IMR-90 (cell line): ENCODE measurements at regions not wholly inside any gene's neighbourhood (a gene's known extent, or its start where the extent isn't known, plus 50 kb on each side); places are given as distances from the start of the nearest gene placed in this dataset.

Experiments used
- ATAC-seq: fragments of 200-7000 bp; cut with Tn5 transposase; 2 replicates; pipeline ENCODE4 v1.9.1; 2020; ENCODE audit warnings: low read depth, mild to moderate bottlenecking, moderate library complexity
- BruUV-seq: library from RNA; stranded (reverse); fragments of 400-500 nt; replicated peaks from 2 replicates; lab custom pipeline; 2021; lab: Mats Ljungman, UMichigan
- CTCF ChIA-PET: fragments of 300-600 bp; formaldehyde crosslinking; extraction: SDS; loops from one replicate; lab custom pipeline; 2021; ENCODE audit warnings: antibody characterized with exemption; lab: Yijun Ruan, JAX
- POLR2A ChIA-PET: fragments of 300-600 bp; sonication (Branson Sonifier 250); formaldehyde crosslinking; loops from one replicate; lab custom pipeline; 2022; ENCODE audit warnings: antibody characterized with exemption; ENCODE audit not compliant: unreplicated experiment; lab: Charles Lee
- DNase-seq: peaks from one replicate; pipeline ENCODE4 v3.0.0; 2013
- H2AFZ ChIP-seq: replicated peaks from 2 replicates; pipeline ENCODE3; 2013; ENCODE audit warnings: low read length, mild to moderate bottlenecking; ENCODE audit not compliant: poor library complexity
- H2AK5ac ChIP-seq: 2 replicates; pipeline ENCODE4 v1.6.1; 2013; ENCODE audit warnings: low read depth, low read length, inconsistent platforms
- H2AK9ac ChIP-seq: replicated peaks from 2 replicates; pipeline ENCODE3; 2013; ENCODE audit warnings: mild to moderate bottlenecking, low read depth, low read length, moderate library complexity; ENCODE audit not compliant: poor library complexity
- H2BK120ac ChIP-seq: 2 replicates; pipeline ENCODE4 v1.6.1; 2013; ENCODE audit warnings: low read depth, low read length, inconsistent platforms
- H2BK15ac ChIP-seq: 3 replicates; pipeline ENCODE4 v1.6.1; 2013; ENCODE audit warnings: low read depth, low read length, inconsistent platforms
- H2BK20ac ChIP-seq: 2 replicates; pipeline ENCODE4 v1.6.1; 2013; ENCODE audit warnings: low read depth, mild to moderate bottlenecking, inconsistent platforms, low read length, moderate library complexity
- H2BK5ac ChIP-seq: 2 replicates; pipeline ENCODE4 v1.6.1; 2013; ENCODE audit warnings: mild to moderate bottlenecking, low read depth, low read length, inconsistent platforms; ENCODE audit not compliant: poor library complexity, severe bottlenecking
- H3K14ac ChIP-seq: replicated peaks from 2 replicates; pipeline ENCODE4 v1.6.1; 2013; ENCODE audit warnings: low read depth, low read length, inconsistent platforms
- H3K18ac ChIP-seq: 2 replicates; pipeline ENCODE4 v1.6.1; 2013; ENCODE audit warnings: low read depth, low read length, control low read depth
- H3K23ac ChIP-seq: 2 replicates; pipeline ENCODE4 v1.6.1; 2013; ENCODE audit warnings: low read depth, low read length, inconsistent platforms
- H3K27ac ChIP-seq: 2 replicates; pipeline ENCODE4 v1.5.1; 2013; ENCODE audit warnings: mild to moderate bottlenecking, control low read depth, low read length; ENCODE audit not compliant: insufficient read depth
- H3K27me3 ChIP-seq: 2 replicates; pipeline ENCODE4 v1.6.1; 2013; ENCODE audit warnings: low read length; ENCODE audit not compliant: control insufficient read depth, insufficient read depth
- H3K36me3 ChIP-seq: 2 replicates; pipeline ENCODE4 v1.6.1; 2013; ENCODE audit warnings: low read length, mixed read lengths; ENCODE audit not compliant: control insufficient read depth, insufficient read depth
- H3K4ac ChIP-seq: 2 replicates; pipeline ENCODE4 v1.6.1; 2013; ENCODE audit warnings: low read depth, low read length, inconsistent platforms
- H3K4me1 ChIP-seq: 2 replicates; pipeline ENCODE4 v1.6.1; 2013; ENCODE audit warnings: low read length, mixed read lengths; ENCODE audit not compliant: control insufficient read depth, insufficient read depth
- H3K4me2 ChIP-seq: 2 replicates; pipeline ENCODE4 v1.6.1; 2013; ENCODE audit warnings: low read depth, mild to moderate bottlenecking, control low read depth, low read length, moderate library complexity
- H3K4me3 ChIP-seq: 2 replicates; pipeline ENCODE4 v1.5.1; 2013; ENCODE audit warnings: low read depth, mild to moderate bottlenecking, control low read depth, low read length, moderate library complexity; ENCODE audit not compliant: insufficient read depth
- H3K56ac ChIP-seq: 2 replicates; pipeline ENCODE4 v1.6.1; 2013; ENCODE audit warnings: low read length, inconsistent platforms; ENCODE audit not compliant: insufficient read depth; ENCODE audit errors: extremely low read depth
- H3K79me1 ChIP-seq, 2 experiments: 2 replicates each; pipeline ENCODE4 v1.6.1; 2013; ENCODE audit warnings: low read length in 2 of 2, inconsistent platforms in 1 of 2, low read depth in 1 of 2
- H3K9ac ChIP-seq: 2 replicates; pipeline ENCODE4 v1.6.1; 2013; ENCODE audit warnings: low read depth, low read length, control low read depth
- H3K9me1 ChIP-seq: 2 replicates; pipeline ENCODE4 v1.6.1; 2013; ENCODE audit warnings: low read length, inconsistent platforms; ENCODE audit not compliant: insufficient read depth
- H3K9me3 ChIP-seq: 2 replicates; pipeline ENCODE4 v1.6.1; 2013; ENCODE audit warnings: low read length; ENCODE audit not compliant: control insufficient read depth, insufficient read depth
- H4K20me1 ChIP-seq: 2 replicates; pipeline ENCODE4 v1.6.1; 2013; ENCODE audit warnings: low read length, inconsistent platforms; ENCODE audit not compliant: insufficient read depth
- H4K5ac ChIP-seq: 2 replicates; pipeline ENCODE4 v1.6.1; 2013; ENCODE audit warnings: mild to moderate bottlenecking, low read depth, low read length, control low read depth
- H4K8ac ChIP-seq, 2 experiments: 2 replicates each; pipeline ENCODE4 v1.6.1; 2013; ENCODE audit warnings: low read depth in 2 of 2, low read length in 2 of 2, control low read depth in 1 of 2, inconsistent platforms in 1 of 2
- H4K91ac ChIP-seq: 2 replicates; pipeline ENCODE4 v1.6.1; 2013; ENCODE audit warnings: low read depth, low read length, inconsistent platforms; ENCODE audit not compliant: insufficient read depth
- BHLHE40 ChIP-seq: fragments of 150-350 bp; IDR thresholded peaks from 2 replicates; pipeline ENCODE4 v1.6.1; 2016; ENCODE audit warnings: mild to moderate bottlenecking, low read depth, low read length
- CHD1 ChIP-seq: IDR thresholded peaks from 2 replicates; pipeline ENCODE4 v1.6.1; 2012; ENCODE audit warnings: low read depth, low read length, improper control_type of control experiment
- FOS ChIP-seq: fragments of 150-350 bp; IDR thresholded peaks from 2 replicates; pipeline ENCODE4 v1.6.1; 2016; ENCODE audit warnings: low read depth, low read length
- MAFK ChIP-seq: IDR thresholded peaks from 2 replicates; pipeline ENCODE4 v1.6.1; 2012; ENCODE audit warnings: low read depth, low read length, improper control_type of control experiment
- RCOR1 ChIP-seq: IDR thresholded peaks from 2 replicates; pipeline ENCODE4 v1.6.1; 2012; ENCODE audit warnings: mild to moderate bottlenecking, low read length, improper control_type of control experiment; ENCODE audit not compliant: insufficient replicate concordance
- WGBS, 2 experiments: methylation state at CpG; one replicate each; pipeline versions ENCODE4 v1.1.5 to v1.1.7; 2013; ENCODE audit warnings: missing lambda C conversion rate in 2 of 2; ENCODE audit not compliant: insufficient read length in 1 of 2; ENCODE audit errors: extremely low coverage in 2 of 2; 5-methylcytosine and 5-hydroxymethylcytosine counted together
- dilution Hi-C: fragments of 300-500 bp; cut with HindIII; formaldehyde crosslinking; loops from one replicate; pipeline ENCODE4 v1.14.3; 2018; ENCODE audit warnings: low sequenced_read_pairs; ENCODE audit not compliant: unreplicated experiment
- in situ Hi-C: fragments of 300-500 bp; cut with MboI; formaldehyde crosslinking; loops from 3 replicates; pipeline ENCODE4 v1.14.3; 2019; ENCODE audit warnings: low sequenced_read_pairs, inconsistent platforms, mixed read lengths
- intact Hi-C: fragments of 100-400 bp; cut with micrococcal nuclease; formaldehyde crosslinking; loops from 2 replicates; pipeline ENCODE4 v1.10.0; 2022

- Histone ChIP-seq H2AK5ac (no peak overlapping the region), H3K27me3 (no peaks in the 10 kb centered on the region), H3K9me3 (no peaks in the 10 kb centered on the region), H4K8ac (no peak overlapping the region), H3K14ac (no peak overlapping the region), H3K56ac (no peak overlapping the region), H3K23ac (no peak overlapping the region), H2BK120ac (no peak overlapping the region), H3K4ac (no peak overlapping the region), H4K91ac (no peak overlapping the region), H3K18ac (no peak overlapping the region), H2AFZ (no peak overlapping the region), H2BK20ac (no peak overlapping the region), H3K4me1 (no peaks in the 10 kb centered on the region), H3K36me3 (no peaks in the 10 kb centered on the region), H3K9ac (no peak overlapping the region), H3K4me3 (no peak overlapping the region), H4K5ac (no peak overlapping the region), H3K27ac (no peak overlapping the region), H4K20me1 (no peaks in the 10 kb centered on the region), H2AK9ac (no peak overlapping the region), H2BK15ac (no peak overlapping the region), H3K4me2 (no peak overlapping the region), H2BK5ac (no peak overlapping the region), H3K9me1 (no peaks in the 10 kb centered on the region), H3K79me1 (no peaks in the 10 kb centered on the region)
- DNase-seq (peak; percentile 86), ATAC-seq (peak; percentile 96)
- CTCF ChIA-PET = no interaction called here
- no CpG with 5 or more reads among the region's 2 CpGs for WGBS, 2 experiments
- intact Hi-C loops (loop anchor here (2.0 kb wide), 1 partner anchor 34 kb away; no protein-coding TSS in a partner anchor), dilution Hi-C loops (no loop called here), in situ Hi-C loops (no loop called here)
- TF ChIP-seq MAFK = no peak
- no peak for TF ChIP-seq CHD1
- TF ChIP-seq RCOR1 = no peak
- 0 out of 2 replicates have a peak, but pooled peaks have one; percentile 37 for TF ChIP-seq FOS
- 0 out of 2 replicates have a peak, but pooled peaks have one; percentile 3 for TF ChIP-seq BHLHE40
- POLR2A ChIA-PET = no interaction called here
- no TSS peak for BruUV-seq
These were observed 207.7 kb upstream of the AHR start for GRCh38 chr7:17090751-17091150.
